Renal cortex interstitium (tissue), 11 donors: ENCODE measurements at regions not wholly inside any gene's neighbourhood (a gene's known extent, or its start where the extent isn't known, plus 50 kb on each side); places are given as distances from the start of the nearest gene placed in this dataset.
A peak's percentile ranks its signal among the peaks of the same experiment; 100 is the strongest.
"Not testable (repeated sequence)": the region's sequence is repeated elsewhere in the genome, so short reads cannot be mapped to it uniquely, and the experiment has no call there.

ENCODE experiments used
- DNase-seq, 11 donors: peaks; one replicate each; pipeline ENCODE4 v3.0.0-alpha.2; 2013; ENCODE audit warnings: low read depth in 9 of 11, low spot score in 4 of 11; ENCODE audit errors: extremely low read depth in 1 of 11

DNA sequence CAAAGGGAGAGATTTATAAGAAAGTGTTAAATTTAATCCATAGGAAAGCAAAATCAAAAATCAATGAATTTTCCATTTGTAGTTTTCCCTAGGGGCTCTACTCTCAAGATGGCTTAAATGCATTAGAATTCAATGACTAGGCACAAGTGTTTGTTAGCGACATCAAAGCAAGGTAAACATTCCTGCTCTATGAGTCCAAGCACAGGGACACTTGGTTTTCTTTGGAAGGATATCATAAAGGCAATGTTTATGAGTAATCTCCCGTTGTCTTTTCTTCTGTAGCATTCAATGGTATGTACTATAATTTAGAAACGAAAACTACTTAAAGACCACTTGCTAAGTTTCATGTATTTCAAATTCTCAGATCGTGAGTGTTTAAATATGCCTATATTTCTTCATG is 54.8 kb upstream of the ZNF717 start:
- not testable (repeated sequence) for DNase-seq

DNA sequence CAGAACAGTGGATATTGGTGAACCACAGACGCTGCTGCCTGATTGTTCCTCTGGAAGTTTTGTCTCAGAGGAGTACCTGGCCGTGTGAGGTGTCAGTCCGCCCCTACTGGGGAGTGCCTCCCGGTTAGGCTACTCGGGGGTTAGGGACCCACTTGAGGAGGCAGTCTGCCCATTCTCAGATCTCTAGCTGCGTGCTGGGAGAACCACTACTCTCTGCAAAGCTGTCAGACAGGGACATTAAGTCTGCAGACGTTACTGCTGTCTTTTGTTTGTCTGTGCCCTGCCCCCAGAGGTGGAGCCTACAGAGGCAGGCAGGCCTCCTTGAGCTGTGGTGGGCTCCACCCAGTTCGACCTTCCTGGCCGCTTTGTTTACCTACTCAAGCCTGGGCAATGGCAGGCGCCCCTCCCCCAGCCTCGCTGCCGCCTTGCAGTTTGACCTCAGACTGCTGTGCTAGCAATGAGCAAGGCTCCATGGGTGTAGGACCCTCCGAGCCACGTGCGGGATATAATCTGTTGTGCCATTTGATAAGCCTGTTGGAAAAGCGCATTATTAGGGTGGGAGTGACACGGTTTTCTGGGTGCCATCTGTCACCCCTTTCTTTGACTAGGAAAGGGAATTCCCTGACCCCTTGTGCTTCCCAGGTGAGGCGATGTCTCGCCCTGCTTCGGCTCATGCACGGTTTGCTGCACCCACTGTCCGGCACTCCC is 65.1 kb upstream of the ZNF717 start:
- not testable (repeated sequence) for DNase-seq

DNA sequence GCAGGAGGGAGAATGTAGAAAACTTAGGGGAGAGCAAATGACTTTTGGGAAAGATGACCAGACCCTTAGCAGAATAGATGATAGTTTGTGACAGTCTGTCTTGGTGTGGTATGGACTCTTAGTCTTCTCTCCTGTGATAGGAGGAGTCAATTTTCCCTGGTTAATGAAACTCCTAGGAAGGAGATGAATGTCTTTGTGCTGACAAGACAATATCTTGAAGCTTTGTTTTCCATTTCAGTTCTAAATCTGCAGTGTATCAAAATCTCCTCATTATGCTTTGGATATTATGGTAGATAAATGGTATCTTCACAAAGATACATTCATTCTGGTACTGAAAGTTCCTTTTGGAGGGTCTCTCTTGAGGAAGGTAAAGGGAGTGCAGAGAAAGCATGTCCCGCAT is 77.8 kb upstream of the ZNF717 start:
- DNase-seq: no peak

DNA sequence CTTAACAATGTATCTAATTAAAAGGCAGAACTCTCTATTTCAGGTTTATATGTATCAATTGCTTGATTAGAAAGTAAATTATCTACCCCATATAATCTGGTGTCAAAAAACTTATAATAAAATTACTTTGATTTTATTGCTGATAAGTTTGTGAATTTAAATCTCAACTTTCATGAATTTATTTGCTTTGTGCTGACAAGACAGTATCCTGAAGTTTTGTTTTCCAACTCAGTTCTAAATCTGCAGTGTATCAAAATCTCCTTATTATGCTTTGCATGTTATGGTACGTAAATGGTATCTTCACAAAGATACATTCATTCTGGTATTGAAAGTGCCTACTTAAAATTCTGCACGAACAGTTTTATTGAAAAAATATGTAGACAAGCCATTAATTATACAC is 78.5 kb upstream of the ZNF717 start:
- no peak for DNase-seq

DNA sequence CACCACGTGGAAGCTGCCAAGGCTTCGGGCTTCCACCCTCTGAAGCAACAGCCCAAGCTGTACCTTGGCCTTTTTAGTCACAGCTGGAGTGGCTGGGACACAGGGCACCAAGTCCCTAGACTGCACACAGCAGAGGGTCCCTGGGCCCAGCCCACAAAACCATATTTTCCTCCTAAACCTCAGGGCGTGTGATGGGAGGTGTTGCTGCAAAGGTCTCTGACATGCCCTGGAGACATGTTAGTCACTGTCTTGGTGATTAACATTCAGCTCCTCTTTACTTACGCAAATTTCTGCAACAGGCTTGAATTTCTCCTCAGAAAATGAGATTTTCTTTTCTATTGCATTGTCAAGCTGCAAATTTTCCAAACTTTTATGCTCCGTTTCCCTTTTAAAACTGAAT is 98.4 kb upstream of the ZNF717 start:
- DNase-seq: not testable (repeated sequence)

DNA sequence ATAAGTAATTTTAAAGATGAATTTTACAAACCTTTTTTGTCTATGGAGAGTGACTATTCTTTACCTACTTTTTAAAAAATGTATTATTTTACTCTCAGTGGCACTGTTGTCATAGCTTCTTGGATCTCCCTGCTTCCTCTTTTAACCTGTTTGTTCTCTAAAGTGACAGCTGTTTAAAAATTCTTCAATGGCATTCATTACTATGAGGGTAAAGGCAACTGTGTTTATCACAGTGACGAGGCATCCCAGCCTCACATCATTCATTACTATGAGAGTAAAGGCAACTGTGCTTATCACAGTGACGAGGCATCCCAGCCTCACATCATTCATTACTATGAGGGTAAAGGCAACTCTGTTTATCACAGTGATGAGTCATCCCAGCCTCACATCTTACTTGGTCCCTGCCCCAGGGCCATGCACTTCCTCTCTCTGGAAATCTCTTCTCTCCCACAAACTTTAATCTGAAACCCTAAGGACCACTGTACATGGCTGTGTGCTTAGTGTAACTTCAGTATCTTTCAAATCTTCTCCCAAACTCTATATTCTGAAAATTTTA is 101.7 kb upstream of the ZNF717 start:
- DNase-seq: no peak

DNA sequence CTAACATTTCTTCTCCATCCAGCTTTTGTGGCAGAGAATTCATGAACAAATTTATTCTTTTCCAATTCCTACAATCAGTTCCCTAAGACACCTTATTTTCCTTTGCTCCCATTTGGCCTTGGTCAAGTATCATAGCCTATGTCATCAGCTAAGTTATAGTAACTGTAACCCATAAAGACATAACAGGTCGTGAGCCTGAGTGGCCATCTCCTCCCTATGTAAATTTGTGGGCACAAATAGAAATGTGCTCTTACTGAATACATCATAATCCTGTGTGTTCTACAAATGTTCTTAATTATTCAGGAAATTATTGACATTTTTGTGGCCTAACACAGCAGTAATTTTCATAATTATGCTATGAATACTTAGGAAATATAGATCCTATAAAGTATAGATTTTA is 108.9 kb upstream of the ZNF717 start:
- no peak for DNase-seq

DNA sequence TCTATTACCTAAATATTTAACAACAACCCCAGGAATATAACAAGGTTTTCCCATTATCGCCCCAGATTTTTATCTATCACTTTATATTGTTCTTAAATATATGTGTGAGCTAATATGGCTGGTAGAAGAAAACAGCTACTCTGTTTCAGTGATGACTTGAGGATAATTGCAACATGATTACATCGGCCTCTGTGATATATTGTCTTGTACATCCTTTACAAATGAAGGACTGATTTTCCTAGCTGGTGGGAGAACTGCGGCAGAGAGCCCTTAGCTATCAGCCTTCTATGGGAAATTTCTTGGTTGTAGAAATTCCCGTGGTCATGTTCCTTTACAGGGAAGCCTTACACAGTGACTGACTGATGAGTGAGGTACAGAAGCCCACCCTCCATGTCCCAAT is 110.9 kb upstream of the ZNF717 start:
- DNase-seq: no peak

DNA sequence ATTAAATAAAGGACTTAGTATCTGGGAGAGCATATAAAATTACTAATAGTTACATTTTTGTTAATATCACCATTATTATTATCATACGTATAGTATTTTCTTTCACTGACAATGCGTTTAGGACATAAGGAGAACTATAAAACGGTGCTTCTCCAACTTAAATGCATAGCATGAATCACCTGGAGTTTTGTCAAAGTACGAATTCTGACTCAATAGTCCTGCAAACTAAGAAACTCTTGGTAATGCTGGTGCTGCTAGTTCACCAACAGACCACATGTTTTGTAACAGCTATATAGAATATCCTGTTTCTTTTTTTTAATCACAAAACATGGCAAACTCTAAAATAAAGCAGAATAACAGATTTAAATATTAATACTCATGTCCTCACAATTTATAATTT is 116.1 kb upstream of the ZNF717 start:
- DNase-seq: not testable (repeated sequence)

DNA sequence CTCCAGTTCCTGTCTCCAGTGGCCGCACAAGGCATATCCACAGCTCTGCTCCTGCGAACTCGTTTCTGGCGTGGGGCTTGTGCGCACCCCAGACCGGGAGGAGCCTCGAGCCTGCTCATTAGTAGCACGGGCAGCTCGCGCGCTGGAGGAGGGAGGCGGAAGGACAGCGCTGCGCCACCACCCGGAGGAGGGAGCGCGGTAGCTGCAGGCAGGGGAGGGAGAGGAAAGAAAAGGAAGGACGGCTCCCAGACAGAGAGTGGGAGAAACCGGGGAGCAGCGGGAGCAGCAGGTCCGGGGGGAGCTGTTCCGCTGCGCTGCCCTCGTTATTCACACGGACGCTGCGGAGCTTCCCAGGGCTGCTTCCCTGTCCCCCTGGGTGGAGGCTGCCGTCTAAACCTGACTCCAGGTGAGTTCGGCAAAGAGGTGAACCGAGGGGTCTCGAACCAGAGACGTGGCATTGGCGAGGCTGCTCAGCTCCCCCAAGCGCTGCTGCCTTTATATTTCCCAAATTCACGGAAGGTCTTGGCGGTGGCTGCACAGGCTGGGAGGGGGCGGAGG is 121.3 kb upstream of the ZNF717 start:
- DNase-seq: peak in 10 of 11 donors; percentile 21 to 49 (median 32)

DNA sequence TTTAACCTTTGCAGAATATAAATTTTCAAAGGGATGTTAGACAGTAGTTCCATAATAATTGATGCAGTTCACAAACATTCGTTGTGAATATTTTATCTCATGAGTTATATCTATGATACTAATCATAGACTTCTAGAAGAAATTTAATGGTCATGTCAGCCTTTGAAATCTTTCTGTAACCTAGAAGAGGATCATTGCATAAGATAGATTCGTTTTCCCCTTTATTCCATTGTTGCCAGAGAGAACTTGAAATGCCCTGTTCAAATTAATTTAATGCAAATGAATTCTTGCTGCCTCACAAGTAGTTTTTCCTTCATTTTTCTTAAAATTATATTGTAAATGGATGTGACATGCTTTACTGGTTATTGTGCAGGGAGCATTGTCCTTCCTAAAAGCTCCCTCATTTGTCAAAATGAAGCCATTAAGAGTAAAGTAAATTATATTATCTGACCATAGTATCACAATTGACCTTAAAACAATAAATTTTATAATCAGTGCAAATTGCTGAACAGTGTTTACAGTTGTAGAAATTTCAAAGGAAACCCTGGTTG is 128.5 kb upstream of the ZNF717 start:
- no peak for DNase-seq

DNA sequence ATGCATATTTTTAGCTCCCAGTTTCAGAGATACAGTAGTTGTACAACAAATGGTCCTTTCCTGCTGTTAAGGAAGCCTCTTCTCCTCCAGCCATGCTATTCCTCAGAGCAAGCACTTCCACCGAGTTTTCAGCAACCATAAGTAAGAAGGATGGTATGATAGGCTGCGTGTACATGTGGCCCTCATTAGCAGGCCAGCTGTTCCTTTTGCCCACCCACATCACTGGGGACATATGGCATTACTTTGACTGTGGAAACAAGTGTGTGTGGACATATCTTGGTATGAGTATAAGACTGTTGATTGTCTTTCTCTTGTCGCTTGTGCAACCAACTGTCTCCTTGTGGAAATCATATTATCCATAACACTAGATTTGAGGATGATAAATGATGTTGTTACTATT is 129.4 kb upstream of the ZNF717 start:
- not testable (repeated sequence) for DNase-seq

DNA sequence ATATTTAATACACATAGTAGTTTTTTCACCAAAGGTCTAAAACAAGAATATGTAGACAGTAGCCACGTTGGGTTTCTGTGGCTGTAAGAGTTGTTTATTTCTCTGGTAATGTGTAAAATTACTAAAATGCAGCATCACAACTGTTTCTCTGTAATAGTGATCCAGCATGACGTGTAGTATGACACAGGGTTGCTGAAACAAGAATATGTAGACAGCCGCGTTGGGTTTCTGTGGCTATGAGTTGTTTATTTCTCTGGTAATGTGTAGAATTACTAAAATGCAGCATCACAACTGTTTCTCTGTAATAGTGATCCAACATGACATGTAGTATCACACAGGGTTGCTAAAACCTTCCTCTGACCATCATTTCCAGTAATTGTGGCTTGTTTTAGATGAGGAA is 153.6 kb upstream of the ZNF717 start:
- DNase-seq: no peak

DNA sequence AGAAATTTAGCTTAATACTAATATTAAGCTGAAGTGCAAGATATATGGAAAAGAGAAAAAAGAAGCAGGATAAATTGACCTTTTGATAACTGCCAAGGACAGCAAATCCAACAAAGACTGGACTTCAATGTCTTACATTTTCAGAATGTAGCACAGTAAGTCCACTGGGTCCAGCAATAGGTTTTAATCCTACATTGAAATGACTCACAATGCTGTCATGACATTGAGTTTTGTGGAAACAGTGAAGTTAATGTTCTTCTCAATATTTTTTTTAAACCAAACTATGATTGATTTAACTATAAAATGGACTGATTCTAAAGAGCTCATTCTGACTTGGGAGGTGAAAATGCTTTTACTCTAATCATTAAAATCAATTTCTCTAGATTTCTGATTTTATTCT is 166.6 kb upstream of the ZNF717 start:
- no peak for DNase-seq

DNA sequence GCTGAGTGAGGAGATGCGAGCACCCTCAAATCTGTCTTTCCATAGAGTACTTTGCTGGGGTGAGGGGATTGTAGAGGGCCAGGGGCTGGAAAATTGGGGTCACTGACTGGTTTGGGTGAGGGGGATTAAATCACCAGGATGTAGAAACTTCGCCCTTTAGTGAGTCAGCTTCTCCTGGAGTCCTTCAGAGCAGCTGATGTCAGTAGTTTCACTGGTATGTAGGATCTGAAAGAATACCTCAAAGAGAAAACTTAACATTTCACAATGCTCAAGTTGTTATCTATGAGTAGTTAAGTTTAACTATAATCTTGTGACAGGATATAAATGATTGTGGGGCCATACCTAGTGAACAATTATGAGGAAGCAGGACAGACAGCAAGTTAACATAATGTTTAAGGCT is 174.7 kb upstream of the ZNF717 start:
- DNase-seq: not testable (repeated sequence)

DNA sequence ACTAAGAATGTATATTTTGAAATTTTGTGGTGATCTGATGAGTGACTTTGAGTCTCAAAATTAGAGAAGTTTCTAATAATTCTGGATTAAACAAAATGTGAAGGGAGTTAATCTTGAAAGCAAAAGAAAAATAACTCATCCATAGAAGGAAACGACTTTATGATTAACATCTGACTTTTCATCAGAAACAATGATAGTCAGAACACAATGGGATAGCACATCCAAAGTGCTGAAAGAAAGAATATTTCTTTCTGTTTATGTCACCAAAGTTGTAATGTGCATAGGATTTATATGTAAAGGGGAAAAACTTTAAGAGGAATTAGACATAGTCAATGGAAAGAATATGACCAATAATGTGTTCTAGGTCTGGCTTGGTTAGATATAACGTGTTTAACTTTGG is 176.7 kb upstream of the ZNF717 start:
- not testable (repeated sequence) for DNase-seq

DNA sequence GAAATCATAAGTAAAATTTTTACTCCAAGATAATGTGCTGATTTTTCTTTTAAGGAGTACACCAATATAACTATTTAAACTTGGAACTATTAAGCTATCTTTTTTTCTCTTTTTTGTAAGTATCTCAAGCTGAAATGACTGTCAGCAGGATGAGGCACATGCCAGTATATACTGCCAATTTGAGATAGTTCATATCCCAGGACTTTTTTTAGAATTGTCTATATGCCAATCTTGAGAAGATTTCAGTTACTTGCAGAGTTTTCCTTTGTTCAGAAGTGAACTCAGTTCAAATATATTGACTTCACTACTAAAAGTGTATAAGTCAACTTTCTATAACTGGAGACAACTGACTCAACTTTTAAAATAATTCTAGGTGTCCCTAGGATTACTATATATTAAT is 181.7 kb upstream of the ZNF717 start:
- DNase-seq: no peak

DNA sequence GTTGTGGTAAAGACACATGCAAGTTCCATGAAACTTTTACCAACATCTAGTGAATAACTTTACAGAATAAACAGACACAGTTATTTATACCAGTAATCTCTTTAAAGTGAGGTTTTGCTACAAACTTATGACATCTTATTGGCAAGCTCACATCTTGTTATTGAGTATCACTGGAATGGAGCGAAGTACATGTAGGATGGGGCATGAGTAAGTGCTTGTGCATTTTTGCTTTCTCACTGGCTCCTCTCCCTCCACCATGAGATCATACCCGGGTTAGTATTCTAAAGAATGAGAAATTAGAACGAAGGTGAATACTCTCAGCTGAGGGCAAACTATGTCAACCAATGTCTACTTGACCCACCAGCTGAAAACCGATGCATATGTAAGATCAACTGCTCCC is 193.3 kb upstream of the ZNF717 start:
- DNase-seq: no peak

DNA sequence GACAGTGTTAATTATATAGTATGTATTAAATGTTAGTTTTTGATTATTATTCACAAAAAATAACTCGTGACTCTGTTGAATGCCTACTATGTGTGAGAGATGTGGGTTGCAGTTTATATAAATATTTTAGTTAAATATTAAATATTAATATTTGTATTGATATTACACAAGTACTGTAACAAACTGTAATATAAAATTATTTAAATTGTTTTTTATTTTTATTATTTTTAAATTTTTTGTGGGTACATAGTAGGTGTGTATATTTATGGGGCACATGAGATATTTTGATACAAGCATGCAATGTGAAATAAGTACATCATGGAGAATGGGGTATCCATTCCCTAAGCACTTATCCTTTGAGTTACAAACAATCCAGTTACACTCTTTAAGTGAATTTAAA is 196.1 kb upstream of the ZNF717 start:
- no peak for DNase-seq

DNA sequence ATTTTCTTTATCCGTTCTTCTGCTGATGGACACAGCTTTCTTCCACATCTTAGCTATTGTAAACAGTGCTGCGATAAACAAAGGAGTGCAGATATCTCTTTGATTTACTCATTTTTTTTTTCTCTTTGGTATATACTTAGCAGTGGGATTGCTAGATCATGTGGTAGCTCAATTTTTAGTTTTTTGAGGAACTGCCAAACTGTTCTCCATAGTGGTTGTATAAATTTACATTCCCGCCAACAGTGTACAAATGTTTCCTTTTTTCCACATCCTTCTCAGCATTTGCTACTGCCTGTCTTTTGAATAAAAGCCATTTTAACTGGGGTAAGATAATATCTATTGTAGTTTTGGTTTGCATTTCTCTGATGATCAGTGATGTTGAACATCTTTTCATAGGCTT is 196.8 kb upstream of the ZNF717 start:
- no peak for DNase-seq

DNA sequence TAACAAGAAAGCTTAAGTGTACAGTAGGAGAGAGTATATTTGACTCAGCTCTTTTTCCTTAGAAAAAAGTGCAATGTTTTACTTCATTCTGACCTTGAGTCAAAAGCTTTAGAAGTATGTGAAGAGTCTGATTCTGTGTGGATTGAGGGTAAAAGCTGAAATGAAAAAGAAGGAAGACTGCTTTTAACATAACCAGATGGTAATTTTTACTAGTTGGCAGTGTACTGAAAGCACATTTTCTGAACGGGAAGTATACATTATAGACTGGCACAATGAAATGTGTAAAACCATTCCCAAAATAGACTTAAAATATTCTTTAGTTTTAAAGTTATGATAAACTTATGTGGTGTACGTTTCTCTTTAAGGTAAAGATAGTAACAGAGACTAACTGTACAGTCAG is 197.8 kb upstream of the ZNF717 start:
- DNase-seq: no peak
